G401 (cell line): ENCODE measurements at regions not wholly inside any gene's neighbourhood (a gene's known extent, or its start where the extent isn't known, plus 50 kb on each side); places are given as distances from the start of the nearest gene placed in this dataset.
"Not testable (repeated sequence)": the region's sequence is repeated elsewhere in the genome, so short reads cannot be mapped to it uniquely, and the experiment has no call there.

Source experiments
- DNase-seq: peaks from one replicate; pipeline ENCODE4 v3.0.0-alpha.2; 2015; ENCODE audit warnings: low spot score
- in situ Hi-C: cut with HindIII; loops from 2 replicates; pipeline ENCODE4 v1.10.0; 2016; ENCODE audit warnings: low sequenced_read_pairs, mixed read lengths

GRCh38 chr5:145478651-145479050, 356.5 kb downstream of the PRELID2 start:
- in situ Hi-C loops, result no loop called here

GRCh38 chr5:145473042-145473642, 362.0 kb downstream of the PRELID2 start:
- in situ Hi-C loops, result no loop called here
- no peak for DNase-seq

More at GRCh38 chr5:145478651-145479050, 356.5 kb downstream of the PRELID2 start:
- no peak for DNase-seq

GRCh38 chr5:145471831-145472612, 363.1 kb downstream of the PRELID2 start:
- in situ Hi-C loops, result no loop called here
- no peak for DNase-seq

GRCh38 chr5:145471026-145471425, 364.1 kb downstream of the PRELID2 start:
- in situ Hi-C loops, result no loop called here
- no peak for DNase-seq

GRCh38 chr5:145470396-145470979, 364.7 kb downstream of the PRELID2 start:
- DNase-seq, result no peak
- in situ Hi-C loops, result no loop called here

GRCh38 chr5:145467446-145467845, 367.7 kb downstream of the PRELID2 start:
- no peak for DNase-seq
- in situ Hi-C loops, result no loop called here

- in situ Hi-C loops, result no loop called here
- no peak for DNase-seq
Measured at GRCh38 chr5:145466533-145466932, 368.6 kb downstream of the PRELID2 start.

- no peak for DNase-seq
- in situ Hi-C loops, result no loop called here
Measured at GRCh38 chr5:145465474-145466263, 369.5 kb downstream of the PRELID2 start.

- in situ Hi-C loops, result no loop called here
- DNase-seq, result no peak
Measured at GRCh38 chr5:145464171-145464570, 371.0 kb downstream of the PRELID2 start.

GRCh38 chr5:145463634-145464033, 371.5 kb downstream of the PRELID2 start:
- no peak for DNase-seq
- in situ Hi-C loops, result no loop called here

GRCh38 chr5:145462525-145462924, 372.6 kb downstream of the PRELID2 start:
- DNase-seq, result no peak
- in situ Hi-C loops, result no loop called here

GRCh38 chr5:145450286-145450885, 384.8 kb downstream of the PRELID2 start:
- DNase-seq, result no peak
- in situ Hi-C loops, result no loop called here

GRCh38 chr5:145449794-145450193, 385.3 kb downstream of the PRELID2 start:
- DNase-seq, result no peak
- in situ Hi-C loops, result no loop called here

GRCh38 chr5:145446875-145447274, 388.3 kb downstream of the PRELID2 start:
- in situ Hi-C loops, DNase-seq: not testable (repeated sequence)

- DNase-seq, result no peak
- in situ Hi-C loops, result no loop called here
Measured at GRCh38 chr5:145446412-145446811, 388.7 kb downstream of the PRELID2 start.

- DNase-seq, result no peak
- in situ Hi-C loops, result no loop called here
Measured at GRCh38 chr5:145445027-145445426, 390.1 kb downstream of the PRELID2 start.

GRCh38 chr5:145443964-145444363, 391.2 kb downstream of the PRELID2 start:
- DNase-seq, result no peak
- in situ Hi-C loops, result no loop called here

- no peak for DNase-seq
- in situ Hi-C loops, result no loop called here
Measured at GRCh38 chr5:145443366-145443765, 391.8 kb downstream of the PRELID2 start.

- in situ Hi-C loops, result not testable (repeated sequence)
Measured at GRCh38 chr5:145442661-145443060, 392.5 kb downstream of the PRELID2 start.

More at GRCh38 chr5:145442661-145443060, 392.5 kb downstream of the PRELID2 start:
- DNase-seq, result not testable (repeated sequence)
